ENCODE measurements at regions not wholly inside any gene's neighbourhood (a gene's known extent, or its start where the extent isn't known, plus 50 kb on each side); places are given as distances from the start of the nearest gene placed in this dataset.

DNA sequence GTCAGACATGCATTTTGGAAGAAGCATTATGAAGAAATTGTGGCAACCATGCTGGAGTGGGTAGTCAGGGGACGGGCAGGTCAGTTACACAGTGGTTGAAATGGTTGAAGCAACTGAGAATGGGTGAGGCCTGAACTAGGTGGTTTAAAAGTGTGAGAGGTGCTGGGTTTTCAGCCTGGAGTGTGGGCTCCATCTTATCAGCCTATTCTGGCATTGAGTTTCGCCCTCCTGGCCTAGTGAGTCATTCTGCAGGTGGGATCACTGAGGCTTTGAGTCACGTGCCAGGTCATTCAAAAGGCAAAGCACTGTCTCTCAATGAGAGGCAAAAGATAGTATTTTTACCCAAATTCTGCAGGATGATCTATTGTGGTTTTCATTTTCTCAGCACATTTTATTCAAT is 181.9 kb upstream of the CHD6 start:
- no peak for ATAC-seq
- CTCF ChIA-PET, result no interaction called here

More for the DNA sequence above, 181.9 kb upstream of the CHD6 start:
- Histone ChIP-seq H3K36me3 (ENCODE audit: control insufficient read depth in 1 of 2, insufficient read depth in 2 of 2, low read length in 2 of 2) (no peaks in the 10 kb centered on the region), H4K20me1 (ENCODE audit: insufficient read depth) (no peaks in the 10 kb centered on the region), H3K27me3 (ENCODE audit: insufficient read depth, low read length) (peaks cover 6% of the 10 kb centered on the region; the same call in 1 of the 2 replicates), H3K9me3 (ENCODE audit: control insufficient read depth in 1 of 2, insufficient read depth in 1 of 2, low read depth in 1 of 2, low read length in 2 of 2) (no peaks in the 10 kb centered on the region), H2AFZ (ENCODE audit: low read depth, low read length, poor library complexity, severe bottlenecking) (no peak overlapping the region), H3K4me3 (replicated peaks in 1 of 2; ENCODE audit: low read depth in 1 of 2, low read length in 2 of 2) (no peak overlapping the region), H3K4me1 (ENCODE audit: control insufficient read depth in 1 of 2, insufficient read depth in 2 of 2, low read length in 2 of 2) (no peaks in the 10 kb centered on the region), H3K79me2 (ENCODE audit: insufficient read depth, low read length) (no peaks in the 10 kb centered on the region), H3K27ac (ENCODE audit: low read depth, low read length) (no peak overlapping the region), H3K9me2 (ENCODE audit: insufficient read depth) (no peaks in the 10 kb centered on the region), H3K4me2 (ENCODE audit: low read length) (no peak overlapping the region), H3K9ac (ENCODE audit: low read length) (no peak overlapping the region)
- BruUV-seq (replicated peaks), result no TSS peak
- RAD21 ChIA-PET (ENCODE audit: low non-redundant PET in 1 of 2, low total read pairs in 2 of 2, uncharacterized antibody in 2 of 2, unreplicated experiment in 2 of 2), result no interaction called here
- DNase-seq (ENCODE audit: low read depth, low spot score), result no peak
- intact Hi-C loops (cut with micrococcal nuclease), result no loop called here
- no peak for TF ChIP-seq JUND (IDR thresholded peaks at IDR 0.05)
- no peak for TF ChIP-seq CBX3 (IDR thresholded peaks at IDR 0.05; ENCODE audit: low read depth)
- TF ChIP-seq RAD21 (IDR thresholded peaks at IDR 0.05; ENCODE audit: low read depth), result no peak
- TF ChIP-seq SP1 (IDR thresholded peaks at IDR 0.05; ENCODE audit: low read depth), result no peak
- no peak for TF ChIP-seq EZH2 (IDR thresholded peaks at IDR 0.05)
- TF ChIP-seq POLR2A (IDR thresholded peaks at IDR 0.05; ENCODE audit: borderline replicate concordance, extremely low read depth, insufficient read depth, insufficient read length), result no peak
- TF ChIP-seq, protein P1, sequence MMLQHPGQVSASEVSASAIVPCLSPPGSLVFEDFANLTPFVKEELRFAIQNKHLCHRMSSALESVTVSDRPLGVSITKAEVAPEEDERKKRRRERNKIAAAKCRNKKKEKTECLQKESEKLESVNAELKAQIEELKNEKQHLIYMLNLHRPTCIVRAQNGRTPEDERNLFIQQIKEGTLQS (IDR thresholded peaks at IDR 0.05), result no peak
- no peak for TF ChIP-seq CEBPB (IDR thresholded peaks at IDR 0.05; ENCODE audit: low read depth)
- TF ChIP-seq, protein P2, sequence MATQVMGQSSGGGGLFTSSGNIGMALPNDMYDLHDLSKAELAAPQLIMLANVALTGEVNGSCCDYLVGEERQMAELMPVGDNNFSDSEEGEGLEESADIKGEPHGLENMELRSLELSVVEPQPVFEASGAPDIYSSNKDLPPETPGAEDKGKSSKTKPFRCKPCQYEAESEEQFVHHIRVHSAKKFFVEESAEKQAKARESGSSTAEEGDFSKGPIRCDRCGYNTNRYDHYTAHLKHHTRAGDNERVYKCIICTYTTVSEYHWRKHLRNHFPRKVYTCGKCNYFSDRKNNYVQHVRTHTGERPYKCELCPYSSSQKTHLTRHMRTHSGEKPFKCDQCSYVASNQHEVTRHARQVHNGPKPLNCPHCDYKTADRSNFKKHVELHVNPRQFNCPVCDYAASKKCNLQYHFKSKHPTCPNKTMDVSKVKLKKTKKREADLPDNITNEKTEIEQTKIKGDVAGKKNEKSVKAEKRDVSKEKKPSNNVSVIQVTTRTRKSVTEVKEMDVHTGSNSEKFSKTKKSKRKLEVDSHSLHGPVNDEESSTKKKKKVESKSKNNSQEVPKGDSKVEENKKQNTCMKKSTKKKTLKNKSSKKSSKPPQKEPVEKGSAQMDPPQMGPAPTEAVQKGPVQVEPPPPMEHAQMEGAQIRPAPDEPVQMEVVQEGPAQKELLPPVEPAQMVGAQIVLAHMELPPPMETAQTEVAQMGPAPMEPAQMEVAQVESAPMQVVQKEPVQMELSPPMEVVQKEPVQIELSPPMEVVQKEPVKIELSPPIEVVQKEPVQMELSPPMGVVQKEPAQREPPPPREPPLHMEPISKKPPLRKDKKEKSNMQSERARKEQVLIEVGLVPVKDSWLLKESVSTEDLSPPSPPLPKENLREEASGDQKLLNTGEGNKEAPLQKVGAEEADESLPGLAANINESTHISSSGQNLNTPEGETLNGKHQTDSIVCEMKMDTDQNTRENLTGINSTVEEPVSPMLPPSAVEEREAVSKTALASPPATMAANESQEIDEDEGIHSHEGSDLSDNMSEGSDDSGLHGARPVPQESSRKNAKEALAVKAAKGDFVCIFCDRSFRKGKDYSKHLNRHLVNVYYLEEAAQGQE (IDR thresholded peaks at IDR 0.05; ENCODE audit: low read depth), result no peak
- no peak for TF ChIP-seq YY1 (IDR thresholded peaks at IDR 0.05; ENCODE audit: extremely low read depth, insufficient replicate concordance, low read depth, low read length)
- no peak for TF ChIP-seq ZNF274 (IDR thresholded peaks at IDR 0.05; ENCODE audit: low read depth, low read length)
- TF ChIP-seq TCF7L2 (IDR thresholded peaks at IDR 0.05; ENCODE audit: borderline replicate concordance, extremely low read depth, insufficient read depth, insufficient read length), result no peak
- no peak for TF ChIP-seq FOSL1 (IDR thresholded peaks at IDR 0.05; ENCODE audit: low read depth)
- TF ChIP-seq, protein P3, sequence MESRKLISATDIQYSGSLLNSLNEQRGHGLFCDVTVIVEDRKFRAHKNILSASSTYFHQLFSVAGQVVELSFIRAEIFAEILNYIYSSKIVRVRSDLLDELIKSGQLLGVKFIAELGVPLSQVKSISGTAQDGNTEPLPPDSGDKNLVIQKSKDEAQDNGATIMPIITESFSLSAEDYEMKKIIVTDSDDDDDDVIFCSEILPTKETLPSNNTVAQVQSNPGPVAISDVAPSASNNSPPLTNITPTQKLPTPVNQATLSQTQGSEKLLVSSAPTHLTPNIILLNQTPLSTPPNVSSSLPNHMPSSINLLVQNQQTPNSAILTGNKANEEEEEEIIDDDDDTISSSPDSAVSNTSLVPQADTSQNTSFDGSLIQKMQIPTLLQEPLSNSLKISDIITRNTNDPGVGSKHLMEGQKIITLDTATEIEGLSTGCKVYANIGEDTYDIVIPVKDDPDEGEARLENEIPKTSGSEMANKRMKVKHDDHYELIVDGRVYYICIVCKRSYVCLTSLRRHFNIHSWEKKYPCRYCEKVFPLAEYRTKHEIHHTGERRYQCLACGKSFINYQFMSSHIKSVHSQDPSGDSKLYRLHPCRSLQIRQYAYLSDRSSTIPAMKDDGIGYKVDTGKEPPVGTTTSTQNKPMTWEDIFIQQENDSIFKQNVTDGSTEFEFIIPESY (IDR thresholded peaks at IDR 0.05; ENCODE audit: extremely low read depth, insufficient replicate concordance, low read length), result no peak
- POLR2A ChIA-PET, result no interaction called here
